ENCODE measurements at regions not wholly inside any gene's neighbourhood (a gene's known extent, or its start where the extent isn't known, plus 50 kb on each side); places are given as distances from the start of the nearest gene placed in this dataset.
"Not testable (repeated sequence)": the region's sequence is repeated elsewhere in the genome, so short reads cannot be mapped to it uniquely, and the experiment has no call there.

GRCh38 chr13:68540244-68540643 lies 1310.1 kb upstream of the PCDH9 start:
- no peak for DNase-seq (ENCODE audit: low read depth, low spot score)
- Histone ChIP-seq H3K27me3 (ENCODE audit: insufficient read depth, insufficient read length) (no peaks in the 10 kb centered on the region), H3K4me3 (ENCODE audit: insufficient read length, low read depth) (no peak overlapping the region), H3K36me3 (ENCODE audit: insufficient read depth, insufficient read length, low read length) (no peaks in the 10 kb centered on the region), H3K9ac (ENCODE audit: insufficient read length, low read depth) (no peak overlapping the region), H3K4me1 (ENCODE audit: insufficient read depth, insufficient read length) (no peaks in the 10 kb centered on the region), H3K9me3 (ENCODE audit: insufficient read depth, low read length) (no peaks in the 10 kb centered on the region)
- TF ChIP-seq YY1 (IDR thresholded peaks at IDR 0.05; ENCODE audit: insufficient read depth, insufficient read length) (no peak), ZNF274 (IDR thresholded peaks at IDR 0.05; ENCODE audit: low read depth, low read length) (no peak), SUZ12 (IDR thresholded peaks at IDR 0.05; ENCODE audit: extremely low read depth, insufficient read depth, insufficient read length) (no peak)

GRCh38 chr13:68535329-68535728 lies 1305.2 kb upstream of the PCDH9 start:
- Histone ChIP-seq H3K36me3 (ENCODE audit: insufficient read depth, insufficient read length, low read length) (no peaks in the 10 kb centered on the region), H3K9me3 (ENCODE audit: insufficient read depth, low read length) (no peaks in the 10 kb centered on the region), H3K4me3 (ENCODE audit: insufficient read length, low read depth) (no peak overlapping the region), H3K27me3 (ENCODE audit: insufficient read depth, insufficient read length) (no peaks in the 10 kb centered on the region), H3K4me1 (ENCODE audit: insufficient read depth, insufficient read length) (no peaks in the 10 kb centered on the region), H3K9ac (ENCODE audit: insufficient read length, low read depth) (no peak overlapping the region)
- DNase-seq (ENCODE audit: low read depth, low spot score) = no peak
- TF ChIP-seq YY1 (IDR thresholded peaks at IDR 0.05; ENCODE audit: insufficient read depth, insufficient read length) = no peak
- no peak for TF ChIP-seq SUZ12 (IDR thresholded peaks at IDR 0.05; ENCODE audit: extremely low read depth, insufficient read depth, insufficient read length)
- no peak for TF ChIP-seq ZNF274 (IDR thresholded peaks at IDR 0.05; ENCODE audit: low read depth, low read length)

DNA sequence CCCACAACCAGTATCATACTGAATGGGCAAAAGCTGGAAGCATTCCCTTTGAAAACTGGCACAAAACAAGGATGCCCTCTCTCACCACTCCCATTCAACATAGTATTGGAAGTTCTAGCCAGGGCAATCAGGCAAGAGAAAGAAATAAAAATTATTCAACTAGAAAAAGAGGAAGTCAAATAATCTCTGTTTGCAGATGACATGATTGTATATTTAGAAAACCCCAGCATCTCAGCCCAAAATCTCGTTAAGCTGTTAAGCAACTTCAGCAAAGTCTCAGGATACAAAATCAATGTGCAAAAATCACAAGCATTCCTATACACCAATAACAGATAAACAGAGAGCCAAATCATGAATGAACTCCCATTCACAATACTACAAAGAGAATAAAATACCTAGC lies 1297.0 kb upstream of the PCDH9 start:
- not testable (repeated sequence) for H3K9ac ChIP-seq (ENCODE audit: insufficient read length, low read depth)

DNA sequence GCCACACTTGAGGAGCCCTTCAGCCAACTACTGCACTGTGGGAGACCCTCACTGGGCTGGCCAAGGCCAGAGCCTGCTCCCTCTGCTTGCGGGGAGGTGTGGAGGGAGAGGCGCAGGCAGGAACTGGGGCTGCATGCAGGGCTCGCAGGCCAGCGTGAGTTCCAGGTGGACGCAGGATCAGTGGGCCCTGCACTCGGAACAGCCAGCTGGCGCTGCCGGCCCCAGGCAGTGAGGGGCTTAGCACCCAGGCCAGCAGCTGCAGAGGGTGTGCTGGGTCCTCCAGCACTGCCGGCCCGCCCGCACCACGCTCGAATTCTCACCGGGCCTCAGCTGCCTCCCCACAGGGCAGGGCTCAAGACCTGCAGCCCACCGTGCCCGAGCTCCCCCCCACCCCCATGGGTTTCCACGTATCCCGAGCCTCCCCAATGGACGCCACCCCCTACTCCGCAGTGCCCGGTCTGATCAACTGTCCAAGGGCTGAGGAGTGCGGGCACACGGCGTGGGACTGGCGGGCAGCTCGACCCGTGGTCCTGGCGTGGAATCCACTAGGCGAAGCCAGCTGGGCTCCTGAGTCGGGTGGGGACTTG lies 1293.8 kb upstream of the PCDH9 start:
- Histone ChIP-seq H3K4me3 (ENCODE audit: insufficient read length, low read depth) (no peak overlapping the region), H3K9me3 (ENCODE audit: insufficient read depth, low read length) (no peaks in the 10 kb centered on the region), H3K4me1 (ENCODE audit: insufficient read depth, insufficient read length) (no peaks in the 10 kb centered on the region), H3K36me3 (ENCODE audit: insufficient read depth, insufficient read length, low read length) (no peaks in the 10 kb centered on the region), H3K9ac (ENCODE audit: insufficient read length, low read depth) (no peak overlapping the region), H3K27me3 (ENCODE audit: insufficient read depth, insufficient read length) (no peaks in the 10 kb centered on the region)
- TF ChIP-seq YY1 (IDR thresholded peaks at IDR 0.05; ENCODE audit: insufficient read depth, insufficient read length) (no peak), SUZ12 (IDR thresholded peaks at IDR 0.05; ENCODE audit: extremely low read depth, insufficient read depth, insufficient read length) (no peak), ZNF274 (IDR thresholded peaks at IDR 0.05; ENCODE audit: low read depth, low read length) (no peak)
- DNase-seq (ENCODE audit: low read depth, low spot score) = no peak

More for the DNA sequence above, 1297.0 kb upstream of the PCDH9 start:
- H3K9me3 ChIP-seq (ENCODE audit: insufficient read depth, low read length); DNase-seq (ENCODE audit: low read depth, low spot score); H3K36me3 ChIP-seq (ENCODE audit: insufficient read depth, insufficient read length, low read length); H3K27me3 ChIP-seq (ENCODE audit: insufficient read depth, insufficient read length); H3K4me3 ChIP-seq (ENCODE audit: insufficient read length, low read depth); H3K4me1 ChIP-seq (ENCODE audit: insufficient read depth, insufficient read length): not testable (repeated sequence)

DNA sequence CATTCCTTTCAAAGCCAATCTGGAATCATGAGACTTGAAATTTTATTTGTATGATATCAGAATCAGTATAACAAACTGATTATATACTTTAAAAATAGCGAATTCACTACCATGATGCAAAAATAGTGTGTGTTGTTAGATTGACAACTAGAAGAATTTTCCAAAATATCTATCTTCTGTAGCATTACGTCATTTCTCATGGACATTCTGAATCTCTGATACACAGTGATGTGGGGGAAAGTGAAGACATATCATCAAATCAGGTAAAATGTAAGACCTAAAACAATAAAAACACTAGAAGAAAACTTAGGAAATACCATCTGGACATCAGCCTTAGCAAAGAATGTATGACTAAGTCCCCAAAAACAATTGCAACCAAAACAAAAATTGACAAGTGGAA lies 1292.0 kb upstream of the PCDH9 start:
- Histone ChIP-seq H3K9ac (ENCODE audit: insufficient read length, low read depth) (no peak overlapping the region), H3K4me3 (ENCODE audit: insufficient read length, low read depth) (no peak overlapping the region), H3K36me3 (ENCODE audit: insufficient read depth, insufficient read length, low read length) (no peaks in the 10 kb centered on the region), H3K9me3 (ENCODE audit: insufficient read depth, low read length) (no peaks in the 10 kb centered on the region), H3K4me1 (ENCODE audit: insufficient read depth, insufficient read length) (no peaks in the 10 kb centered on the region), H3K27me3 (ENCODE audit: insufficient read depth, insufficient read length) (no peaks in the 10 kb centered on the region)
- no peak for TF ChIP-seq YY1 (IDR thresholded peaks at IDR 0.05; ENCODE audit: insufficient read depth, insufficient read length)
- TF ChIP-seq ZNF274 (IDR thresholded peaks at IDR 0.05; ENCODE audit: low read depth, low read length) = no peak
- no peak for TF ChIP-seq SUZ12 (IDR thresholded peaks at IDR 0.05; ENCODE audit: extremely low read depth, insufficient read depth, insufficient read length)
- DNase-seq (ENCODE audit: low read depth, low spot score) = no peak

DNA sequence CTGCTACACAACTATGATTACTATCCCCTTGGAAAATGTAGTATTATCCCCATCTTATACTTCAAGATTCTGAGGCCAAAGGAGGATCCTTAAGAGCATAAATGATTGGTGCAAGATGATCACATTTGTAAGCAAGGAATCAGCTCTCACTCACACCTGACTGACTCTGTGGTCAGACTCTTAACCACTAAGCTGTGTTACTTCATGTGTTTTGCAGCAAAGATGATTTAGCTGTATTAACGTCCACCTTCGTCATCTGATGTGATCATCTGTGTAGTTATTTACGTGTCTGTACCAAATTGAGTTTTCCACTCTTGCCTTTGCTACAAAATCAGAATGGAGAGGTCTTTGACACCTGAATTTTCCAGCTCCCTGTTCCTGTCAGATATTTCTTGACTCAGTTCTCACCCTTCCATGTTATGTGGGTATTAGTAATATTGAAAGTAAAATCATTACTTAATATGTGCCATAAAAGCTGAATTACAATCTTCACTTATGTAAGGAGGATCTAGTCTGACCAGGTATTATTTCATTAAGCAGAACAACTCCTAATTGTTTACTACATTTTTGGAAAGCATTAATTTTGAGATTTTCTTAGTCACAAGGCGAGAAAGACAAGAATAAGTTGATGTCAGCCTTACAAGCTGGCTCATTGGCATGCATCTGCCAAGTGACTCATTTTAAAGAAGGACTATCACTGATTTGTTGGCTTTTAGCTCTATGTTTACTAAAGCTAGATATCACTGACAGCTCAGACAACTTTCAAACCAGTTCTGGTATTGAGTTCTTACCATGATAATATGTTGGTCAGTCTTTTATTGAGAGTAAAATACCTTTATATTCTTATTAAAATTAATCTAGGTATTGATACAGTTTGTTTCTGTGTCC lies 1279.8 kb upstream of the PCDH9 start:
- Histone ChIP-seq H3K9ac (ENCODE audit: insufficient read length, low read depth) (no peak overlapping the region), H3K4me1 (ENCODE audit: insufficient read depth, insufficient read length) (no peaks in the 10 kb centered on the region), H3K36me3 (ENCODE audit: insufficient read depth, insufficient read length, low read length) (no peaks in the 10 kb centered on the region), H3K27me3 (ENCODE audit: insufficient read depth, insufficient read length) (no peaks in the 10 kb centered on the region), H3K9me3 (ENCODE audit: insufficient read depth, low read length) (no peaks in the 10 kb centered on the region), H3K4me3 (ENCODE audit: insufficient read length, low read depth) (no peak overlapping the region)
- no peak for TF ChIP-seq YY1 (IDR thresholded peaks at IDR 0.05; ENCODE audit: insufficient read depth, insufficient read length)
- TF ChIP-seq ZNF274 (IDR thresholded peaks at IDR 0.05; ENCODE audit: low read depth, low read length) = no peak
- TF ChIP-seq SUZ12 (IDR thresholded peaks at IDR 0.05; ENCODE audit: extremely low read depth, insufficient read depth, insufficient read length) = no peak
- no peak for DNase-seq (ENCODE audit: low read depth, low spot score)

GRCh38 chr13:68506888-68507551 lies 1276.9 kb upstream of the PCDH9 start:
- Histone ChIP-seq H3K27me3 (ENCODE audit: insufficient read depth, insufficient read length) (no peaks in the 10 kb centered on the region), H3K9me3 (ENCODE audit: insufficient read depth, low read length) (no peaks in the 10 kb centered on the region), H3K4me1 (ENCODE audit: insufficient read depth, insufficient read length) (no peaks in the 10 kb centered on the region), H3K9ac (ENCODE audit: insufficient read length, low read depth) (no peak overlapping the region), H3K4me3 (ENCODE audit: insufficient read length, low read depth) (no peak overlapping the region), H3K36me3 (ENCODE audit: insufficient read depth, insufficient read length, low read length) (no peaks in the 10 kb centered on the region)
- DNase-seq (ENCODE audit: low read depth, low spot score) = no peak
- TF ChIP-seq SUZ12 (IDR thresholded peaks at IDR 0.05; ENCODE audit: extremely low read depth, insufficient read depth, insufficient read length) (no peak), YY1 (IDR thresholded peaks at IDR 0.05; ENCODE audit: insufficient read depth, insufficient read length) (no peak), ZNF274 (IDR thresholded peaks at IDR 0.05; ENCODE audit: low read depth, low read length) (no peak)
